H9 (cell line): ENCODE measurements at regions not wholly inside any gene's neighbourhood (a gene's known extent, or its start where the extent isn't known, plus 50 kb on each side); places are given as distances from the start of the nearest gene placed in this dataset.

Source experiments
- DNase-seq: peaks from one replicate; pipeline ENCODE4 v3.0.0-alpha.2; 2017
- H2AFZ ChIP-seq: one replicate; pipeline ENCODE4 v1.6.1; 2013; ENCODE audit warnings: mild to moderate bottlenecking, low read length, control low read depth, moderate library complexity
- H2AK5ac ChIP-seq: 2 replicates; pipeline ENCODE4 v1.6.1; 2013; ENCODE audit warnings: low read length, control low read depth, mixed read lengths; ENCODE audit not compliant: insufficient read length
- H2BK120ac ChIP-seq: one replicate; pipeline ENCODE4 v1.6.1; 2013; ENCODE audit warnings: low read depth, mild to moderate bottlenecking, low read length, control low read depth, inconsistent platforms; ENCODE audit not compliant: poor library complexity, severe bottlenecking
- H2BK12ac ChIP-seq: 2 replicates; pipeline ENCODE4 v1.6.1; 2013; ENCODE audit warnings: low read length, control low read depth, mixed read lengths, low read depth; ENCODE audit not compliant: insufficient read length
- H2BK15ac ChIP-seq: 2 replicates; pipeline ENCODE4 v1.6.1; 2013; ENCODE audit warnings: low read depth, low read length, control low read depth
- H2BK20ac ChIP-seq: one replicate; pipeline ENCODE4 v1.6.1; 2013; ENCODE audit warnings: low read depth, mild to moderate bottlenecking, low read length, control low read depth, inconsistent platforms; ENCODE audit not compliant: poor library complexity, severe bottlenecking
- H2BK5ac ChIP-seq: 2 replicates; pipeline ENCODE4 v1.6.1; 2013; ENCODE audit warnings: low read length, control low read depth, mixed read lengths; ENCODE audit not compliant: insufficient read length
- H3K14ac ChIP-seq: 2 replicates; pipeline ENCODE4 v1.6.1; 2013; ENCODE audit warnings: low read length, control low read depth; ENCODE audit not compliant: insufficient read depth
- H3K18ac ChIP-seq: 2 replicates; pipeline ENCODE4 v1.6.1; 2013; ENCODE audit warnings: low read depth, mild to moderate bottlenecking, mixed read lengths, low read length, control low read depth; ENCODE audit not compliant: insufficient read length
- H3K23ac ChIP-seq: 2 replicates; pipeline ENCODE4 v1.6.1; 2013; ENCODE audit warnings: low read length, control low read depth, mixed read lengths, low read depth; ENCODE audit not compliant: insufficient read length
- H3K23me2 ChIP-seq: 2 replicates; pipeline ENCODE4 v1.6.1; 2013; ENCODE audit warnings: low read depth, mild to moderate bottlenecking, mixed read lengths, low read length, control low read depth; ENCODE audit not compliant: insufficient read length, poor library complexity, severe bottlenecking
- H3K27ac ChIP-seq: 2 replicates; pipeline ENCODE4 v1.5.1; 2013; ENCODE audit warnings: low read length, control low read depth, mixed read lengths, low read depth; ENCODE audit not compliant: insufficient read length
- H3K27me3 ChIP-seq: 2 replicates; pipeline ENCODE4 v1.6.1; 2013; ENCODE audit warnings: low read length, control low read depth, inconsistent platforms; ENCODE audit not compliant: insufficient read depth
- H3K4ac ChIP-seq: 2 replicates; pipeline ENCODE4 v1.6.1; 2013; ENCODE audit warnings: low read depth, mild to moderate bottlenecking, control low read depth, inconsistent platforms, low read length, moderate library complexity
- H3K4me1 ChIP-seq: 2 replicates; pipeline ENCODE4 v1.6.1; 2013; ENCODE audit warnings: low read length, control low read depth, inconsistent platforms; ENCODE audit not compliant: insufficient read depth
- H3K4me2 ChIP-seq: 2 replicates; pipeline ENCODE4 v1.6.1; 2013; ENCODE audit warnings: low read length, control low read depth, mixed read lengths; ENCODE audit not compliant: insufficient read length, insufficient read depth
- H3K56ac ChIP-seq: 2 replicates; pipeline ENCODE4 v1.6.1; 2013; ENCODE audit warnings: low read depth, mild to moderate bottlenecking, mixed read lengths, low read length, control low read depth; ENCODE audit not compliant: insufficient read length
- H3K79me1 ChIP-seq: 2 replicates; pipeline ENCODE4 v1.6.1; 2013; ENCODE audit warnings: low read depth, mild to moderate bottlenecking, moderate library complexity, low read length, control low read depth, inconsistent platforms; ENCODE audit not compliant: insufficient read depth, poor library complexity, severe bottlenecking
- H3K79me2 ChIP-seq: 2 replicates; pipeline ENCODE4 v1.6.1; 2013; ENCODE audit warnings: low read length, control low read depth, inconsistent platforms; ENCODE audit not compliant: insufficient read depth
- H3K9ac ChIP-seq: 2 replicates; pipeline ENCODE4 v1.6.1; 2013; ENCODE audit warnings: low read length, control low read depth, mixed read lengths; ENCODE audit not compliant: insufficient read length; ENCODE audit errors: extremely low read depth
- H3K9me3 ChIP-seq: one replicate; pipeline ENCODE4 v1.6.1; 2013; ENCODE audit warnings: low read depth, low read length, inconsistent platforms; ENCODE audit not compliant: control insufficient read depth
- H3T11ph ChIP-seq: one replicate; pipeline ENCODE4 v1.6.1; 2013; ENCODE audit warnings: mild to moderate bottlenecking, low read length, control low read depth, inconsistent platforms
- H4K20me1 ChIP-seq: one replicate; pipeline ENCODE4 v1.6.1; 2013; ENCODE audit not compliant: control insufficient read depth, insufficient read length, insufficient read depth
- H4K5ac ChIP-seq: 2 replicates; pipeline ENCODE4 v1.6.1; 2013; ENCODE audit warnings: low read depth, mild to moderate bottlenecking, mixed read lengths, low read length, control low read depth; ENCODE audit not compliant: insufficient read length
- H4K8ac ChIP-seq: replicated peaks from 2 replicates; pipeline ENCODE4 v1.6.1; 2013; ENCODE audit warnings: low read length, control low read depth, mixed read lengths, low read depth; ENCODE audit not compliant: insufficient read length
- H4K91ac ChIP-seq: 2 replicates; pipeline ENCODE4 v1.6.1; 2013; ENCODE audit warnings: low read depth, mild to moderate bottlenecking, moderate library complexity, mixed read lengths, low read length, control low read depth; ENCODE audit not compliant: insufficient read length
- H3K27ac Mint-ChIP-seq, 3 experiments: 2 replicates in 2 of 3; 3 replicates in 1 of 3; pipeline ENCODE4 v1.8.0; 2020 to 2021; ENCODE audit warnings: mixed read lengths in 3 of 3, mild to moderate bottlenecking in 1 of 3, moderate library complexity in 1 of 3
- H3K27me3 Mint-ChIP-seq: 2 replicates; pipeline ENCODE4 v1.8.0; 2021; ENCODE audit warnings: low read depth, mild to moderate bottlenecking, moderate library complexity, mixed read lengths
- H3K36me3 Mint-ChIP-seq, 3 experiments: 2 replicates in 2 of 3; 3 replicates in 1 of 3; pipeline ENCODE4 v1.8.0; 2020 to 2021; ENCODE audit warnings: low read depth in 3 of 3, mixed read lengths in 3 of 3; ENCODE audit not compliant: insufficient read depth in 1 of 3
- H3K4me1 Mint-ChIP-seq, 2 experiments: 2 replicates each; pipeline ENCODE4 v1.8.0; 2020; ENCODE audit warnings: mixed read lengths in 2 of 2
- H3K4me3 Mint-ChIP-seq, 2 experiments: 2 replicates in 1 of 2; 3 replicates in 1 of 2; pipeline ENCODE4 v1.8.0; 2020 to 2021; ENCODE audit warnings: mild to moderate bottlenecking in 2 of 2, mixed read lengths in 2 of 2, moderate library complexity in 1 of 2
- H3K9me3 Mint-ChIP-seq, 2 experiments: 2 replicates in 1 of 2; 3 replicates in 1 of 2; pipeline ENCODE4 v1.8.0; 2020; ENCODE audit warnings: mild to moderate bottlenecking in 2 of 2, mixed read lengths in 2 of 2, moderate library complexity in 1 of 2
- WGBS: extraction: QIAGEN DNeasy Blood & Tissue Kit; methylation state at CpG from one replicate; pipeline ENCODE4 v1.1.7; 2013; ENCODE audit warnings: missing lambda C conversion rate, low lambda C conversion rate, mixed read lengths; ENCODE audit not compliant: insufficient read length; ENCODE audit errors: extremely low coverage; 5-methylcytosine and 5-hydroxymethylcytosine counted together
- TF ChIP-seq, protein P1 (sequence below): fragments of 200-600 bp; sonication (generic); conservative IDR thresholded peaks from 3 replicates; pipeline ENCODE4 v1.8.0; 2021; ENCODE audit warnings: antibody characterized with exemption, mild to moderate bottlenecking

DNA sequence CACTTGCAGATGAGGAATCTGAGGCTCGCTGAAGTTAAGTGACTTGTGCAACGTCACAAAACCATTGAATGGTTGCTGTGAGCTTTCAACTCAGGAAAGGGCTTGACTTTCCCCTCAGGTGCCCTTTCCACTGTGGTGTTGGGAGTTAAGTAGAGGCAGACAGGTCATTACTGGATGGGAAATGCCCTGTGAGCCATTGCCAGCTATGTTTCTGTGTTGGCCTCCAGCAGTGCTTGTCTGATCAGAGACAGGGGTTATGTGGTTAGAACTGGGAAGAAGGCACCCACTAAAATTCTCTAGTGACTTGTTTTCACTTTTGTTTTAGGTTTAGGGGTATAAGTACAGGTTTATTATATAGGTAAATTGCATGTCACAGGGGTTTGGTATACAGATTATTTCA lies 96.6 kb downstream of the FDX1 start:
- Histone ChIP-seq H2AK5ac (no peak overlapping the region), H2BK15ac (no peak overlapping the region), H3K18ac (no peak overlapping the region), H2BK120ac (no peak overlapping the region), H4K91ac (no peak overlapping the region), H3K56ac (no peak overlapping the region), H3K79me2 (no peaks in the 10 kb centered on the region), H3K9ac (no peak overlapping the region), H4K8ac (no peak overlapping the region), H4K20me1 (no peaks in the 10 kb centered on the region), H2AFZ (no peak overlapping the region), H3K4ac (no peak overlapping the region), H3K4me2 (no peak overlapping the region), H3K27me3 (no peaks in the 10 kb centered on the region), H3K4me1 (no peaks in the 10 kb centered on the region), H2BK20ac (no peak overlapping the region), H2BK12ac (no peak overlapping the region), H4K5ac (no peak overlapping the region), H3K79me1 (no peaks in the 10 kb centered on the region), H3K9me3 (no peaks in the 10 kb centered on the region), H3K23me2 (no peaks in the 10 kb centered on the region), H3K14ac (no peak overlapping the region), H3T11ph (no peak overlapping the region), H3K27ac (no peak overlapping the region), H2BK5ac (no peak overlapping the region), H3K23ac (no peak overlapping the region)
- WGBS, result no CpG with 5 or more reads among the region's 2 CpGs
- Mint-ChIP-seq H3K36me3 (peaks cover 2 to 15% (median 10%) of the 10 kb centered on the region in 3 experiments; a peak in 5 of 7 replicates), H3K4me3 (no peak overlapping the region), H3K27ac (peak overlapping the region in 1 of 3 experiments; percentile 15; a peak in 1 of 7 replicates), H3K9me3 (peaks cover 18 to 27% of the 10 kb centered on the region in 2 experiments), H3K4me1 (no peaks in the 10 kb centered on the region), H3K27me3 (peaks cover 2% of the 10 kb centered on the region)
- TF ChIP-seq, protein P1, sequence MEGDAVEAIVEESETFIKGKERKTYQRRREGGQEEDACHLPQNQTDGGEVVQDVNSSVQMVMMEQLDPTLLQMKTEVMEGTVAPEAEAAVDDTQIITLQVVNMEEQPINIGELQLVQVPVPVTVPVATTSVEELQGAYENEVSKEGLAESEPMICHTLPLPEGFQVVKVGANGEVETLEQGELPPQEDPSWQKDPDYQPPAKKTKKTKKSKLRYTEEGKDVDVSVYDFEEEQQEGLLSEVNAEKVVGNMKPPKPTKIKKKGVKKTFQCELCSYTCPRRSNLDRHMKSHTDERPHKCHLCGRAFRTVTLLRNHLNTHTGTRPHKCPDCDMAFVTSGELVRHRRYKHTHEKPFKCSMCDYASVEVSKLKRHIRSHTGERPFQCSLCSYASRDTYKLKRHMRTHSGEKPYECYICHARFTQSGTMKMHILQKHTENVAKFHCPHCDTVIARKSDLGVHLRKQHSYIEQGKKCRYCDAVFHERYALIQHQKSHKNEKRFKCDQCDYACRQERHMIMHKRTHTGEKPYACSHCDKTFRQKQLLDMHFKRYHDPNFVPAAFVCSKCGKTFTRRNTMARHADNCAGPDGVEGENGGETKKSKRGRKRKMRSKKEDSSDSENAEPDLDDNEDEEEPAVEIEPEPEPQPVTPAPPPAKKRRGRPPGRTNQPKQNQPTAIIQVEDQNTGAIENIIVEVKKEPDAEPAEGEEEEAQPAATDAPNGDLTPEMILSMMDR, result no peak
- DNase-seq, result no peak
